HuH-7.5 (cell line): ENCODE measurements at regions not wholly inside any gene's neighbourhood (a gene's known extent, or its start where the extent isn't known, plus 50 kb on each side); places are given as distances from the start of the nearest gene placed in this dataset.

Experiments used
- DNase-seq: peaks from one replicate; pipeline ENCODE4 v3.0.0; 2011; ENCODE audit warnings: low spot score

DNA sequence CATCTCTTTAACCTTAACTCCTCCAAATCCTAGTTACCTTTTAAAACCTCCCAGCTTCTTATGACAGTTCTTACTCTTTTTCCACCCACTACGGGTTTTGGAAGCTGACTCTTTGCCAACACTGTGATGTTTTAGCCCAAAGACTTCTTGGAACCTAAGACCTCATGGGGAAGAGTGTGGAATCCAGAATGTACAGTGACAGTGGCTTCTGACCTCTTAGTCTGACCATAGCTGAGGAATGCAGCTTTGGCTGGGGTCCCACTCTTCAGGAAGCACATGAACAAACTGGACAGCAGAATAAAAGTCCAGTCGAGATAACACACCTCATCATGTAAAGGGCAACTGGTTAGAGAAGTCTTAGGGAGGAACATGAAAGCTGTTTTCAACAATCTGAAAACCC is 161.1 kb upstream of the PKDCC start:
- DNase-seq = no peak

GRCh38 chr2:41890341-41890740 is 157.5 kb upstream of the PKDCC start:
- DNase-seq = no peak

- no peak for DNase-seq
These were observed 155.3 kb upstream of the PKDCC start for GRCh38 chr2:41892476-41892875.

- peak; percentile 31 for DNase-seq
These were observed 153.1 kb upstream of the PKDCC start for GRCh38 chr2:41894563-41895333.

GRCh38 chr2:41895334-41895664 is 152.5 kb upstream of the PKDCC start:
- DNase-seq = no peak

- DNase-seq = no peak
These were observed 151.5 kb upstream of the PKDCC start for GRCh38 chr2:41896186-41896846.

GRCh38 chr2:41899189-41899588 is 148.6 kb upstream of the PKDCC start:
- no peak for DNase-seq

DNA sequence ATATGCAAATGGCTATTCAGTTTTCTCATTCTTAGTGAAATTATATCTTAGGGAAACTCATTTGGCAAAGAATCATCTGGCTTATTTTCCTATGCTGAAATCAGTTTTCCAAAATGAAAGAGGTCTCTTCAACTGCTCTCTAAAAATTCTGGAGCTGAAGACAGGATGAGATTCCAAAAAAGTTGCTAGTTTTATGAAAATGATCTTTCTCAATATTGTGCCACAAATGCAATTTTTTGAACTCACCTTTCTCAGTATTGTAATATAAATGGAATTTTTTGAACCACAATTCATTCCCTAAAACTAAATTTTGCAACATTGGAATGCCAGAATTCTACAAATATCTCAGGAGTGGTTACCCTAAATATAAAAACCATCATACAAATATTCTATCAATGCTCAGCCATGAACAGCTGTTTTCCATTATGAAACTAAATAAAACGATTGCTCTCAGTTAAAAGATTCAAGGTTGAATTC is 147.7 kb upstream of the PKDCC start:
- DNase-seq = no peak

GRCh38 chr2:41902897-41903296 is 144.9 kb upstream of the PKDCC start:
- DNase-seq = no peak

DNA sequence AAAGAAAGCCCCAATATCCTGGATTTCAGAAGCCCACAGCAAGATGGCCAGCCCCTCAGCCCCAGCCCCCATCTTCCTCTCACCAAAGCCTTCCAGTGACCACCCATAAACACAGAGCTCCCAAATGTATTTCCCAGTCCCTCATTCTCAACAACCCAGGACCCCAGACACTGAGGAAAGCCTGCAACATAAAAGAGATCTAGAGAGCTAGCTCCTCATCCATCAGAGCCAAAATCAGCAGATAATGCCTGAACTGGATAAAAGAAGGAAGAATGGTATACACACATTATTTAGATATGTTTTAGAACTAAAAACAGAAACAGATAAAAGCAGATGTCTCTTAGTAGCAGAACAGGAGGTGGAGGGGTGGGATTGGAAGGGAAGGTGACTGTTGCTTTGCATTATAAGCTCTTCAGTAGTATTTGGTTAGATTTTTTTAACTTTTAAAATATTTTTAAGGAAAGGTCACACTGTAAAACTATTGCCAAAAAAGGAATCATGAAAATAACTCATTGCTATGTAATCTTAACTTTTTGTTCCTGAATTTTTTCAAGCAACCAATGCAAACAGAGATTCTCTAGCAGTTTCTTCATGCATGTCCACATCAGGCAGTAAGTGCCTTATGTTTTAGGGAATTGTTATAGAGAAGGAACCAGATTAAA is 144.2 kb upstream of the PKDCC start:
- DNase-seq = no peak

DNA sequence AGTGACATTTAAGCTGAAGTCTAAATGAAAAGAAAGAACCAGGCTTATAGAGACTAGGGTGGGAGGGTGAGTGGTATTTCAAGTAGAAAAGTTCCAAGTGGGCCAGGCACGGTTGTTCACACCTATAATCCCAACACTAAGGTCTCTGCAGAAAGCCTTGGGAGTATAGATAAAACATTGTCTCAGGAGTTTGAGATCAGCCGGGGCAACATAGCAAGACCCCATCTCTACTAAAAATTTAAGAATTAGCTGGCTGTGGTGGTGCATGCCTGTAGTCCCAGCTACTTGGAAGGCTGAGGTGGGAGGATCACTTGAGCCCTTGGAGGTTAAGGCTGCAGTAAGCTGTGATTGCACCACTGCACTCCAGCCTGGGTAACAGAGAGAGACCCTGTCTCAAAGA is 143.4 kb upstream of the PKDCC start:
- DNase-seq = no peak

GRCh38 chr2:41905597-41906337 is 142.1 kb upstream of the PKDCC start:
- no peak for DNase-seq

GRCh38 chr2:41906338-41906725 is 141.5 kb upstream of the PKDCC start:
- no peak for DNase-seq

- DNase-seq = no peak
These were observed 140.7 kb upstream of the PKDCC start for GRCh38 chr2:41907141-41907540.

DNA sequence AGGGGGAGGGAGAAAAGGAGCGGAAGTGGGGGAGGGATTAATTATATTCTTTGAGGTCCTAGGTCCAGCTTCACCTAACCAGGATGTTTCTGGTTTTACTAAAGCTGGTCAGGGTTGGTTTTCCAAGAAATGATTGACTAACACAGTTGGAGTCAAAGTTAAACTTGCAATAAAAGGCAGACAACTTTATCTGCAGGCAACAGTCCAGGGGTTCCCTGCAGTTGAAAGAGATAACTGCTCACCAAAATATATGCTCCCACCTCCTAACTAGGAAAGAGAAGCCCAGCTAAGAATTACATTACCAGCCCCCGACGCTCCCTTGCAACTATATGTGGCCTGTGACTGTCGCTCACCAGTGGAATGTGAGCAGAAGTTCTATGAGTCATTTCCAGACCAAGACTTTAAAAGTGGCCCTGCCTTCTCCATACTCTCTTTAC is 140.0 kb upstream of the PKDCC start:
- no peak for DNase-seq

DNA sequence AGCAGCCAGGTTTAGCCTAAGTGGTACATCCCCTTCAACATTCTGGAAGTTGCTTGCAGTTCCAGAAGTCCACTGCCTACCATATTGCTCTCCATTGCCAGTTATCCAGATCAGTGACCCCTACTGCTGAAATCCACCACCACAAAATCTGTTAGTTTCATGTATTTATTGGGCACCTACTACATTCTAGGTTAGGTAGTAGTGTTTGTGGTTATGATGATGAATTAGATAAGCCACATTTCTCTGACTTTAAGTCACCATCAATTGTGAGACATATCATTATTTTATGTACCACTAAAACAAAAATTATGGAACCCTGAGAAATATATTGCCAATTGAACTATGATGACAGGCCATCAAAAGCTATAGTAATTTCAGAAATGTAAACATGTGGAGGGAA is 139.5 kb upstream of the PKDCC start:
- no peak for DNase-seq

DNA sequence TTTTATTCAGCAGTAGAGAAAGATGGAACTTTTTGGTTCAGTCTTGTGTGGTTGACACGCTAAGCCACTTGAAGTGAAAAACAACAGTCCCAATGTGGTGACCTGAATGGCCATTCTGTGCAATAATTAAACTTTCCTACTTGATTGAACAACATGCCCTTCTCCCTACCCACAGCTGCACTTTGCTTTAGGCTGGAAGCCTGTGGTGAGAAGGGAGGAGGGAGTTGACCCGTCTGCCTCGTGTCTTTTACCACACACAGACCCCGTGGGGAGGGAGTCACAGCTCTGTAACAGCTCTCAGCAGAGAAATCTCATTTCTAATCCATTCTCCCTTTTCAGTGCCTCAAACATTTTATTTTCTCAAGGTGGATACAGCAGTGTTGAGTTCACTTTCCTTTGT is 138.2 kb upstream of the PKDCC start:
- DNase-seq = no peak

- no peak for DNase-seq
These were observed 137.7 kb upstream of the PKDCC start for GRCh38 chr2:41910126-41910525.

GRCh38 chr2:41911033-41911432 is 136.8 kb upstream of the PKDCC start:
- no peak for DNase-seq

- DNase-seq = no peak
These were observed 135.5 kb upstream of the PKDCC start for GRCh38 chr2:41912337-41912736.

- DNase-seq = no peak
These were observed 135.0 kb upstream of the PKDCC start for GRCh38 chr2:41912776-41913175.

DNA sequence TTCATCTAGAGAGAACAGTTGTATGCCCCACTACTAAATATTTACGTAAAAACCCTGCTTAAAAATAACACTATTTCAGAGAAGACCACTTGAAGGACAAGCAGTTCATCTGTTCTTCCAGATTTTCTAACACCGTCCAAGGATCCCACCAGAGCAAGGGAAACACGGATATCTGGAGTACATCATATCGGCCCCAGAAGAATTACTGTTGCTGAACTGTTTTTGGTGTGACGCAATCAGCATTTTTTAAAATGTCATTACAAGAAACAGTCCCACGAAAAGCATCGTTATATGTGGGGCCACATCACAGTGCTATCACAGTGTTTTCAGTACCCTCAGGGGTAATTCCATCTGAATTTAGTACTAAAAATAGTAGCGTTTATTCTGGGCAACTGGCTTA is 134.5 kb upstream of the PKDCC start:
- no peak for DNase-seq
